HCT116 (cell line): ENCODE measurements at regions not wholly inside any gene's neighbourhood (a gene's known extent, or its start where the extent isn't known, plus 50 kb on each side); places are given as distances from the start of the nearest gene placed in this dataset.

ENCODE experiments used
- ATAC-seq: fragments of 200-7000 bp; cut with Tn5 transposase; 2 replicates; pipeline ENCODE4 v1.9.1; 2020; ENCODE audit warnings: mild to moderate bottlenecking, moderate library complexity
- BruUV-seq: library from RNA; stranded (reverse); fragments of 400-500 nt; replicated peaks from 2 replicates; lab custom pipeline; 2021; lab: Mats Ljungman, UMichigan
- CTCF ChIA-PET: fragments of 300-600 bp; sonication (Branson Sonifier 250); formaldehyde crosslinking; loops from one replicate; lab custom pipeline; 2021; ENCODE audit warnings: antibody characterized with exemption; lab: Charles Lee
- POLR2A ChIA-PET: fragments of 300-600, 350-600 bp; sonication (Branson Sonifier 250); formaldehyde crosslinking; loops from one replicate; lab custom pipeline; 2021; ENCODE audit warnings: antibody characterized with exemption; lab: Charles Lee
- RAD21 ChIA-PET, 2 experiments: fragments of 300-600 bp; sonication (Branson Sonifier 250); formaldehyde crosslinking; loops; one replicate each; lab custom pipeline; 2023; ENCODE audit warnings: low total read pairs in 2 of 2; ENCODE audit not compliant: uncharacterized antibody in 2 of 2, unreplicated experiment in 2 of 2, low non-redundant PET in 1 of 2; lab: Charles Lee
- DNase-seq: peaks from one replicate; pipeline ENCODE4 v3.0.0-alpha.2; 2010; ENCODE audit warnings: low read depth, low spot score
- H2AFZ ChIP-seq: fragments of 200-600 bp; shearing (Covaris generic), sonication (generic); 2 replicates; pipeline ENCODE4 v1.6.1; 2017; ENCODE audit warnings: low read depth, mixed run types, mixed read lengths, antibody characterized with exemption, low read length; ENCODE audit not compliant: poor library complexity, severe bottlenecking
- H3K27ac ChIP-seq: 2 replicates; pipeline ENCODE4 v1.5.1; 2012; ENCODE audit warnings: low read depth, low read length
- H3K27me3 ChIP-seq: fragments of 200-600 bp; sonication (generic); 2 replicates; pipeline ENCODE4 v1.6.1; 2016; ENCODE audit warnings: mixed run types, low read length, mixed read lengths; ENCODE audit not compliant: insufficient read depth
- H3K36me3 ChIP-seq, 2 experiments: fragments of 200-500 bp in 1 of 2; fragments of 200-600 bp in 1 of 2; sonication (Bioruptor generic) in 1 of 2; sonication (generic) in 1 of 2; 2 replicates each; pipeline versions ENCODE4 v1.5.1 to v1.6.1; 2014 to 2016; ENCODE audit warnings: low read length in 2 of 2, inconsistent platforms in 1 of 2, mixed read lengths in 1 of 2, mixed run types in 1 of 2; ENCODE audit not compliant: insufficient read depth in 2 of 2, control insufficient read depth in 1 of 2
- H3K4me1 ChIP-seq, 2 experiments: fragments of 200-600 bp in 1 of 2; sonication (generic) in 1 of 2; 2 replicates each; pipeline versions ENCODE4 v1.5.1 to v1.6.1; 2012 to 2017; ENCODE audit warnings: low read length in 2 of 2, inconsistent platforms in 1 of 2, mild to moderate bottlenecking in 1 of 2, mixed read lengths in 1 of 2, mixed run types in 1 of 2, moderate library complexity in 1 of 2; ENCODE audit not compliant: insufficient read depth in 2 of 2, control insufficient read depth in 1 of 2
- H3K4me2 ChIP-seq: fragments of 200-600 bp; sonication (generic); 2 replicates; pipeline ENCODE4 v1.6.1; 2017; ENCODE audit warnings: mixed run types, low read length, mixed read lengths
- H3K4me3 ChIP-seq, 2 experiments: fragments of 200-600 bp in 1 of 2; sonication (generic) in 1 of 2; replicated peaks in 1 of 2; 2 replicates each; pipeline ENCODE4 v1.5.1; 2011 to 2016; ENCODE audit warnings: low read length in 2 of 2, control low read depth in 1 of 2, low read depth in 1 of 2, mild to moderate bottlenecking in 1 of 2, mixed read lengths in 1 of 2, mixed run types in 1 of 2
- H3K79me2 ChIP-seq: fragments of 200-600 bp; sonication (generic); 2 replicates; pipeline ENCODE4 v1.6.1; 2017; ENCODE audit warnings: mild to moderate bottlenecking, mixed run types, low read length, moderate library complexity, mixed read lengths; ENCODE audit not compliant: insufficient read depth
- H3K9ac ChIP-seq: fragments of 200-600 bp; sonication (generic); 2 replicates; pipeline ENCODE4 v1.6.1; 2016; ENCODE audit warnings: low read length, mixed read lengths
- H3K9me2 ChIP-seq: fragments of 200-600 bp; sonication (generic), shearing (Covaris generic); 2 replicates; pipeline ENCODE4 v1.6.1; 2017; ENCODE audit warnings: mixed run types, mild to moderate bottlenecking, moderate library complexity; ENCODE audit not compliant: insufficient read depth
- H3K9me3 ChIP-seq, 2 experiments: fragments of 200-500 bp in 1 of 2; fragments of 200-600 bp in 1 of 2; sonication (Bioruptor generic) in 1 of 2; sonication (generic) in 1 of 2; 2 replicates each; pipeline ENCODE4 v1.6.1; 2014 to 2017; ENCODE audit warnings: low read length in 2 of 2, mixed read lengths in 2 of 2, inconsistent platforms in 1 of 2, low read depth in 1 of 2, mild to moderate bottlenecking in 1 of 2, mixed run types in 1 of 2, moderate library complexity in 1 of 2; ENCODE audit not compliant: control insufficient read depth in 1 of 2, insufficient read depth in 1 of 2
- H4K20me1 ChIP-seq: fragments of 200-600 bp; sonication (generic), shearing (Covaris generic); 2 replicates; pipeline ENCODE4 v1.6.1; 2017; ENCODE audit warnings: mixed run types, mild to moderate bottlenecking, moderate library complexity; ENCODE audit not compliant: insufficient read depth
- CBX3 ChIP-seq: IDR thresholded peaks from 2 replicates; pipeline ENCODE4 v1.6.1; 2012; ENCODE audit warnings: low read depth
- ELF1 ChIP-seq: IDR thresholded peaks from 2 replicates; pipeline ENCODE4 v1.6.1; 2012; ENCODE audit warnings: low read depth, borderline replicate concordance
- EZH2 ChIP-seq: fragments of 200-600 bp; sonication (generic); IDR thresholded peaks from 2 replicates; pipeline ENCODE4 v1.6.1; 2017; ENCODE audit warnings: antibody characterized with exemption, mixed run types
- EZH2phosphoT487 ChIP-seq: fragments of 200-600 bp; IDR thresholded peaks from 2 replicates; pipeline ENCODE4 v1.6.1; 2018; ENCODE audit warnings: antibody characterized with exemption, borderline replicate concordance
- FOSL1 ChIP-seq: IDR thresholded peaks from 2 replicates; pipeline ENCODE4 v1.6.1; 2012; ENCODE audit warnings: low read depth
- JUND ChIP-seq: IDR thresholded peaks from 2 replicates; pipeline ENCODE4 v1.6.1; 2012
- POLR2A ChIP-seq: IDR thresholded peaks from 2 replicates; pipeline ENCODE4 v1.7.0; 2011; ENCODE audit warnings: borderline replicate concordance; ENCODE audit not compliant: insufficient read depth, insufficient read length; ENCODE audit errors: extremely low read depth
- RAD21 ChIP-seq: IDR thresholded peaks from 2 replicates; pipeline ENCODE4 v1.6.1; 2012; ENCODE audit warnings: low read depth, mild to moderate bottlenecking
- SP1 ChIP-seq: IDR thresholded peaks from 2 replicates; pipeline ENCODE4 v1.6.1; 2012; ENCODE audit warnings: low read depth
- SRF ChIP-seq: IDR thresholded peaks from 2 replicates; pipeline ENCODE4 v1.6.1; 2012; ENCODE audit warnings: low read depth
- TCF7L2 ChIP-seq: IDR thresholded peaks from 2 replicates; pipeline ENCODE4 v1.7.0; 2011; ENCODE audit warnings: borderline replicate concordance, inconsistent platforms; ENCODE audit not compliant: insufficient read depth, insufficient read length; ENCODE audit errors: extremely low read depth
- ZFX ChIP-seq: fragments of 450-650 bp; IDR thresholded peaks from 2 replicates; pipeline ENCODE4 v1.6.1; 2017
- ZNF274 ChIP-seq: fragments of 200-500 bp; sonication (Bioruptor generic); IDR thresholded peaks from 2 replicates; pipeline ENCODE4 v1.6.1; 2014; ENCODE audit warnings: mild to moderate bottlenecking, low read depth, low read length, inconsistent platforms
- intact Hi-C: fragments of 100-400 bp; cut with micrococcal nuclease; formaldehyde crosslinking; loops from 2 replicates; pipeline ENCODE4 v1.10.0; 2022
- TF ChIP-seq, protein P1 (sequence below): IDR thresholded peaks from 2 replicates; pipeline ENCODE4 v1.6.1; 2012; ENCODE audit warnings: low read depth
- TF ChIP-seq, protein P2 (sequence below): IDR thresholded peaks from 2 replicates; pipeline ENCODE4 v1.6.1; 2012
- TF ChIP-seq, protein P3 (sequence below), 3 experiments: fragments of 200-600 bp in 1 of 3; sonication (generic) in 1 of 3; IDR thresholded peaks in 2 of 3; conservative IDR thresholded peaks in 1 of 3; 2 replicates each; pipeline ENCODE4 v1.5.1; 2012 to 2017; ENCODE audit warnings: low read depth in 2 of 3, low read length in 2 of 3, antibody characterized with exemption in 1 of 3, borderline replicate concordance in 1 of 3, control low read depth in 1 of 3, mild to moderate bottlenecking in 1 of 3, mixed read lengths in 1 of 3, mixed run types in 1 of 3, moderate library complexity in 1 of 3; ENCODE audit not compliant: insufficient read depth in 1 of 3
- TF ChIP-seq, protein P4 (sequence below): IDR thresholded peaks from 2 replicates; pipeline ENCODE4 v1.6.1; 2011; ENCODE audit warnings: mild to moderate bottlenecking, low read length, moderate library complexity; ENCODE audit not compliant: insufficient replicate concordance; ENCODE audit errors: extremely low read depth

DNA sequence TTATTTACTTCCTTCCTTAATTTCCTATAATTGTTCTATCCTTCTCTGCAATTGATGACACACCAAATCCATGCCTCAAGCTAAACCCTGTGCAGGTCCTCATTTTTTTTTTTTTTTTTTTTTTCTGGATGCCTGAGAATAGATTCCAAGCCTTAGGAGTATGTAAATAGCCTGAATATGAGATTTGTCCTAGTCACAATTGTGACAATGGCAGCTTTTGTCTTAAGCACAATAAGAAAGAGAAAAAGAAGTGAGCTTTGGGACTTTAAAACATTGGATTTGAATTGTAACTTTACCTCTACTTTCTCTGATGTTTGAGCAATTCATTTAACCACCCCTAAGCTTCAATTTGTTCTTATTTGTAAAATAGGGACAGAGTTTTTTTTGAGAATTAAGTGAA lies 280.5 kb downstream of the TUSC1 start:
- POLR2A ChIA-PET: no interaction called here
- TF ChIP-seq ZNF274 (no peak), JUND (no peak), EZH2 (no peak), SRF (no peak), SP1 (no peak), EZH2phosphoT487 (no peak), TCF7L2 (no peak), ZFX (no peak), CBX3 (no peak), RAD21 (no peak), FOSL1 (no peak), ELF1 (no peak), POLR2A (no peak)
- TF ChIP-seq, protein P1, sequence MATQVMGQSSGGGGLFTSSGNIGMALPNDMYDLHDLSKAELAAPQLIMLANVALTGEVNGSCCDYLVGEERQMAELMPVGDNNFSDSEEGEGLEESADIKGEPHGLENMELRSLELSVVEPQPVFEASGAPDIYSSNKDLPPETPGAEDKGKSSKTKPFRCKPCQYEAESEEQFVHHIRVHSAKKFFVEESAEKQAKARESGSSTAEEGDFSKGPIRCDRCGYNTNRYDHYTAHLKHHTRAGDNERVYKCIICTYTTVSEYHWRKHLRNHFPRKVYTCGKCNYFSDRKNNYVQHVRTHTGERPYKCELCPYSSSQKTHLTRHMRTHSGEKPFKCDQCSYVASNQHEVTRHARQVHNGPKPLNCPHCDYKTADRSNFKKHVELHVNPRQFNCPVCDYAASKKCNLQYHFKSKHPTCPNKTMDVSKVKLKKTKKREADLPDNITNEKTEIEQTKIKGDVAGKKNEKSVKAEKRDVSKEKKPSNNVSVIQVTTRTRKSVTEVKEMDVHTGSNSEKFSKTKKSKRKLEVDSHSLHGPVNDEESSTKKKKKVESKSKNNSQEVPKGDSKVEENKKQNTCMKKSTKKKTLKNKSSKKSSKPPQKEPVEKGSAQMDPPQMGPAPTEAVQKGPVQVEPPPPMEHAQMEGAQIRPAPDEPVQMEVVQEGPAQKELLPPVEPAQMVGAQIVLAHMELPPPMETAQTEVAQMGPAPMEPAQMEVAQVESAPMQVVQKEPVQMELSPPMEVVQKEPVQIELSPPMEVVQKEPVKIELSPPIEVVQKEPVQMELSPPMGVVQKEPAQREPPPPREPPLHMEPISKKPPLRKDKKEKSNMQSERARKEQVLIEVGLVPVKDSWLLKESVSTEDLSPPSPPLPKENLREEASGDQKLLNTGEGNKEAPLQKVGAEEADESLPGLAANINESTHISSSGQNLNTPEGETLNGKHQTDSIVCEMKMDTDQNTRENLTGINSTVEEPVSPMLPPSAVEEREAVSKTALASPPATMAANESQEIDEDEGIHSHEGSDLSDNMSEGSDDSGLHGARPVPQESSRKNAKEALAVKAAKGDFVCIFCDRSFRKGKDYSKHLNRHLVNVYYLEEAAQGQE: no peak
- TF ChIP-seq, protein P2, sequence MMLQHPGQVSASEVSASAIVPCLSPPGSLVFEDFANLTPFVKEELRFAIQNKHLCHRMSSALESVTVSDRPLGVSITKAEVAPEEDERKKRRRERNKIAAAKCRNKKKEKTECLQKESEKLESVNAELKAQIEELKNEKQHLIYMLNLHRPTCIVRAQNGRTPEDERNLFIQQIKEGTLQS: no peak
- TF ChIP-seq, protein P3, sequence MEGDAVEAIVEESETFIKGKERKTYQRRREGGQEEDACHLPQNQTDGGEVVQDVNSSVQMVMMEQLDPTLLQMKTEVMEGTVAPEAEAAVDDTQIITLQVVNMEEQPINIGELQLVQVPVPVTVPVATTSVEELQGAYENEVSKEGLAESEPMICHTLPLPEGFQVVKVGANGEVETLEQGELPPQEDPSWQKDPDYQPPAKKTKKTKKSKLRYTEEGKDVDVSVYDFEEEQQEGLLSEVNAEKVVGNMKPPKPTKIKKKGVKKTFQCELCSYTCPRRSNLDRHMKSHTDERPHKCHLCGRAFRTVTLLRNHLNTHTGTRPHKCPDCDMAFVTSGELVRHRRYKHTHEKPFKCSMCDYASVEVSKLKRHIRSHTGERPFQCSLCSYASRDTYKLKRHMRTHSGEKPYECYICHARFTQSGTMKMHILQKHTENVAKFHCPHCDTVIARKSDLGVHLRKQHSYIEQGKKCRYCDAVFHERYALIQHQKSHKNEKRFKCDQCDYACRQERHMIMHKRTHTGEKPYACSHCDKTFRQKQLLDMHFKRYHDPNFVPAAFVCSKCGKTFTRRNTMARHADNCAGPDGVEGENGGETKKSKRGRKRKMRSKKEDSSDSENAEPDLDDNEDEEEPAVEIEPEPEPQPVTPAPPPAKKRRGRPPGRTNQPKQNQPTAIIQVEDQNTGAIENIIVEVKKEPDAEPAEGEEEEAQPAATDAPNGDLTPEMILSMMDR (IDR thresholded peaks at IDR 0.05 in 2 of 3, conservative IDR thresholded peaks at IDR 0.05 in 1 of 3; ENCODE audit: borderline replicate concordance in 1 of 3, insufficient read depth in 1 of 3, low read depth in 2 of 3, low read length in 2 of 3): no peak
- TF ChIP-seq, protein P4, sequence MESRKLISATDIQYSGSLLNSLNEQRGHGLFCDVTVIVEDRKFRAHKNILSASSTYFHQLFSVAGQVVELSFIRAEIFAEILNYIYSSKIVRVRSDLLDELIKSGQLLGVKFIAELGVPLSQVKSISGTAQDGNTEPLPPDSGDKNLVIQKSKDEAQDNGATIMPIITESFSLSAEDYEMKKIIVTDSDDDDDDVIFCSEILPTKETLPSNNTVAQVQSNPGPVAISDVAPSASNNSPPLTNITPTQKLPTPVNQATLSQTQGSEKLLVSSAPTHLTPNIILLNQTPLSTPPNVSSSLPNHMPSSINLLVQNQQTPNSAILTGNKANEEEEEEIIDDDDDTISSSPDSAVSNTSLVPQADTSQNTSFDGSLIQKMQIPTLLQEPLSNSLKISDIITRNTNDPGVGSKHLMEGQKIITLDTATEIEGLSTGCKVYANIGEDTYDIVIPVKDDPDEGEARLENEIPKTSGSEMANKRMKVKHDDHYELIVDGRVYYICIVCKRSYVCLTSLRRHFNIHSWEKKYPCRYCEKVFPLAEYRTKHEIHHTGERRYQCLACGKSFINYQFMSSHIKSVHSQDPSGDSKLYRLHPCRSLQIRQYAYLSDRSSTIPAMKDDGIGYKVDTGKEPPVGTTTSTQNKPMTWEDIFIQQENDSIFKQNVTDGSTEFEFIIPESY: no peak
- BruUV-seq: no TSS peak
- Histone ChIP-seq H3K9me2 (no peaks in the 10 kb centered on the region), H3K36me3 (no peaks in the 10 kb centered on the region), H3K9me3 (peaks cover 1 to 31% of the 10 kb centered on the region in 2 experiments; a peak in 2 of 4 replicates), H4K20me1 (no peaks in the 10 kb centered on the region), H3K27ac (no peak overlapping the region), H3K79me2 (no peaks in the 10 kb centered on the region), H3K9ac (no peak overlapping the region), H3K4me2 (no peak overlapping the region), H3K4me3 (no peak overlapping the region), H3K27me3 (no peaks in the 10 kb centered on the region), H2AFZ (no peak overlapping the region), H3K4me1 (no peaks in the 10 kb centered on the region)
- CTCF ChIA-PET: no interaction called here
- RAD21 ChIA-PET: no interaction called here
- no peak for ATAC-seq
- no peak for DNase-seq
- intact Hi-C loops: no loop called here
